ENCODE measurements at regions not wholly inside any gene's neighbourhood (a gene's known extent, or its start where the extent isn't known, plus 50 kb on each side); places are given as distances from the start of the nearest gene placed in this dataset.

- Histone ChIP-seq H3K9me3 (ENCODE audit: insufficient read depth, low read length, severe bottlenecking) (no peaks in the 10 kb centered on the region), H2AFZ (ENCODE audit: low read depth, low read length) (no peak overlapping the region), H3K4me2 (ENCODE audit: insufficient read depth, low read length) (no peak overlapping the region), H3K79me2 (ENCODE audit: insufficient read depth, low read length) (no peaks in the 10 kb centered on the region), H4K20me1 (ENCODE audit: insufficient read depth, low read length) (no peaks in the 10 kb centered on the region), H3K9ac (ENCODE audit: low read depth, low read length) (no peak overlapping the region), H3K27ac (ENCODE audit: low read length) (no peak overlapping the region), H3K4me3 (ENCODE audit: low read depth in 1 of 2, low read length in 2 of 2) (no peak overlapping the region), H3K4me1 (ENCODE audit: insufficient read depth, low read length) (no peaks in the 10 kb centered on the region), H3K27me3 (ENCODE audit: insufficient read depth, low read length, poor library complexity) (no peaks in the 10 kb centered on the region), H3K36me3 (ENCODE audit: insufficient read depth, low read length) (no peaks in the 10 kb centered on the region)
- ATAC-seq (ENCODE audit: insufficient read depth, low read depth) (no peak), DNase-seq (no peak)
- TF ChIP-seq, protein P1, sequence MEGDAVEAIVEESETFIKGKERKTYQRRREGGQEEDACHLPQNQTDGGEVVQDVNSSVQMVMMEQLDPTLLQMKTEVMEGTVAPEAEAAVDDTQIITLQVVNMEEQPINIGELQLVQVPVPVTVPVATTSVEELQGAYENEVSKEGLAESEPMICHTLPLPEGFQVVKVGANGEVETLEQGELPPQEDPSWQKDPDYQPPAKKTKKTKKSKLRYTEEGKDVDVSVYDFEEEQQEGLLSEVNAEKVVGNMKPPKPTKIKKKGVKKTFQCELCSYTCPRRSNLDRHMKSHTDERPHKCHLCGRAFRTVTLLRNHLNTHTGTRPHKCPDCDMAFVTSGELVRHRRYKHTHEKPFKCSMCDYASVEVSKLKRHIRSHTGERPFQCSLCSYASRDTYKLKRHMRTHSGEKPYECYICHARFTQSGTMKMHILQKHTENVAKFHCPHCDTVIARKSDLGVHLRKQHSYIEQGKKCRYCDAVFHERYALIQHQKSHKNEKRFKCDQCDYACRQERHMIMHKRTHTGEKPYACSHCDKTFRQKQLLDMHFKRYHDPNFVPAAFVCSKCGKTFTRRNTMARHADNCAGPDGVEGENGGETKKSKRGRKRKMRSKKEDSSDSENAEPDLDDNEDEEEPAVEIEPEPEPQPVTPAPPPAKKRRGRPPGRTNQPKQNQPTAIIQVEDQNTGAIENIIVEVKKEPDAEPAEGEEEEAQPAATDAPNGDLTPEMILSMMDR (IDR thresholded peaks at IDR 0.05; ENCODE audit: borderline replicate concordance, extremely low read depth, low read length, poor library complexity, severe bottlenecking), result no peak
- TF ChIP-seq EZH2 (IDR thresholded peaks at IDR 0.05; ENCODE audit: borderline replicate concordance, low read depth, low read length, severe bottlenecking), result no peak
Observed at GRCh38 chr11:27188696-27189095, 148.1 kb downstream of the BBOX1 start.

DNA sequence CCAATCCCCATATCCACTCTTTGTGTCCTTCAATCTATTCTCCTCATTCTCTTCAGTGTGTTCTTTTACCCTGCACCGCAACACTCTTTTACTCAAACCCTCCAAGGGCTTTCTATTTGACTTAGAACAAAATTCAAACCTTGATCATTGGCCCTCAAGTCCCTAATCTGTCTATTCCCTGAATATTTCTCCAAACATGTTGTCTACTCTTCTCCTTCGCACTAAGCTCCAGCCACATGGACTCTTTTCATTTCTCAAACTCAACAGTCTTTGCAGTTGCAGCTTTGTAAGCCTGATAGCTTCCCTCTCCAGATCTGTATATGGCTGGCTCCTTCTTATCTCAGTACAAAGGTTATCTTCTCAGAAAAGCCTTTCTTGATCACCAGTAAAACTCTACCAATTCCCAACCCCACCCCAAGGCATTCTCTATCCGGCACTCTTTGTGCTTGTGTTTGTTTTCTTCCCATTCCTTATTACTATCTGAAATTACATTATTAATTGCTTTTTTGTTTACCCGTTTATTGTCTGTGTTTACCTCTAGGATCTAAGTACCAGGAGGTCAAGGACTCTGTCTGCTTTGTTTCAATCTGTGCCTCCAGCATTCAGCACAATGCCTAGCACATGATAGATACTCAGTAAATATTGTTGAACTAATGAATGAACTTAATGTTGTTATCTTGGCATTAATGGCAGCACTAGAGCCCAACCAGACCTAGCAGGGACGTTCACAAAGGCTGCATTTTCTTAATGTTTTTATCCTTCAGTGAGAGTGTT is 147.4 kb downstream of the BBOX1 start:
- H3K79me2 ChIP-seq (ENCODE audit: insufficient read depth, low read length), result no peaks in the 10 kb centered on the region

GRCh38 chr11:27187075-27187847 is 146.6 kb downstream of the BBOX1 start:
- no peak overlapping the region for H3K9ac ChIP-seq (ENCODE audit: low read depth, low read length)
- no peak overlapping the region for H2AFZ ChIP-seq (ENCODE audit: low read depth, low read length)
- no peaks in the 10 kb centered on the region for H4K20me1 ChIP-seq (ENCODE audit: insufficient read depth, low read length)
- no peak overlapping the region for H3K27ac ChIP-seq (ENCODE audit: low read length)
- no peaks in the 10 kb centered on the region for H3K9me3 ChIP-seq (ENCODE audit: insufficient read depth, low read length, severe bottlenecking)
- TF ChIP-seq EZH2 (IDR thresholded peaks at IDR 0.05; ENCODE audit: borderline replicate concordance, low read depth, low read length, severe bottlenecking), result no peak
- TF ChIP-seq, protein P1 (IDR thresholded peaks at IDR 0.05; ENCODE audit: borderline replicate concordance, extremely low read depth, low read length, poor library complexity, severe bottlenecking), result no peak
- H3K4me3 ChIP-seq (ENCODE audit: low read depth in 1 of 2, low read length in 2 of 2), result no peak overlapping the region
- H3K4me2 ChIP-seq (ENCODE audit: insufficient read depth, low read length), result no peak overlapping the region
- H3K79me2 ChIP-seq (ENCODE audit: insufficient read depth, low read length), result no peaks in the 10 kb centered on the region
- DNase-seq (no peak), ATAC-seq (ENCODE audit: insufficient read depth, low read depth) (no peak)
- H3K4me1 ChIP-seq (ENCODE audit: insufficient read depth, low read length), result no peaks in the 10 kb centered on the region
- H3K36me3 ChIP-seq (ENCODE audit: insufficient read depth, low read length), result no peaks in the 10 kb centered on the region
- H3K27me3 ChIP-seq (ENCODE audit: insufficient read depth, low read length, poor library complexity), result no peaks in the 10 kb centered on the region

More for the DNA sequence above, 147.4 kb downstream of the BBOX1 start:
- H3K4me3 ChIP-seq (ENCODE audit: low read depth in 1 of 2, low read length in 2 of 2), result no peak overlapping the region
- no peak for TF ChIP-seq EZH2 (IDR thresholded peaks at IDR 0.05; ENCODE audit: borderline replicate concordance, low read depth, low read length, severe bottlenecking)
- TF ChIP-seq, protein P1 (IDR thresholded peaks at IDR 0.05; ENCODE audit: borderline replicate concordance, extremely low read depth, low read length, poor library complexity, severe bottlenecking), result no peak
- ATAC-seq (ENCODE audit: insufficient read depth, low read depth), result no peak
- H3K36me3 ChIP-seq (ENCODE audit: insufficient read depth, low read length), result no peaks in the 10 kb centered on the region
- H3K4me1 ChIP-seq (ENCODE audit: insufficient read depth, low read length), result no peaks in the 10 kb centered on the region
- DNase-seq, result no peak
- H2AFZ ChIP-seq (ENCODE audit: low read depth, low read length), result no peak overlapping the region
- H3K27me3 ChIP-seq (ENCODE audit: insufficient read depth, low read length, poor library complexity), result no peaks in the 10 kb centered on the region
- H3K9ac ChIP-seq (ENCODE audit: low read depth, low read length), result no peak overlapping the region
- no peaks in the 10 kb centered on the region for H4K20me1 ChIP-seq (ENCODE audit: insufficient read depth, low read length)
- H3K27ac ChIP-seq (ENCODE audit: low read length), result no peak overlapping the region
- no peaks in the 10 kb centered on the region for H3K9me3 ChIP-seq (ENCODE audit: insufficient read depth, low read length, severe bottlenecking)
- H3K4me2 ChIP-seq (ENCODE audit: insufficient read depth, low read length), result no peak overlapping the region
